Panc1 (cell line): ENCODE measurements at regions not wholly inside any gene's neighbourhood (a gene's known extent, or its start where the extent isn't known, plus 50 kb on each side); places are given as distances from the start of the nearest gene placed in this dataset.

Experiments
- ATAC-seq: fragments of 200-7000 bp; cut with Tn5 transposase; 2 replicates; pipeline ENCODE4 v1.9.1; 2020; ENCODE audit warnings: mild to moderate bottlenecking, moderate library complexity
- BruUV-seq: library from RNA; stranded (reverse); fragments of 400-500 nt; replicated peaks from 2 replicates; lab custom pipeline; 2021; lab: Mats Ljungman, UMichigan
- CTCF ChIA-PET: fragments of 300-600 bp; sonication (Branson Sonifier 250); formaldehyde crosslinking; loops from one replicate; lab custom pipeline; 2022; ENCODE audit warnings: antibody characterized with exemption; lab: Charles Lee
- POLR2A ChIA-PET: fragments of 300-600 bp; sonication (Branson Sonifier 250); formaldehyde crosslinking; loops from one replicate; lab custom pipeline; 2022; ENCODE audit warnings: antibody characterized with exemption; lab: Charles Lee
- DNase-seq: peaks from one replicate; pipeline ENCODE4 v3.0.0-alpha.2; 2010; ENCODE audit warnings: low read depth, low spot score
- H3K27ac ChIP-seq: 2 replicates; pipeline ENCODE4 v1.5.1; 2011; ENCODE audit warnings: mild to moderate bottlenecking, low read length, inconsistent platforms
- H3K27me3 ChIP-seq: fragments of 200-500 bp; sonication (Bioruptor generic); 2 replicates; pipeline ENCODE4 v1.6.0; 2014; ENCODE audit warnings: low read length, inconsistent platforms; ENCODE audit not compliant: control insufficient read depth, insufficient read depth
- H3K36me3 ChIP-seq: fragments of 200-500 bp; sonication (Bioruptor generic); 2 replicates; pipeline ENCODE4 v1.5.1; 2014; ENCODE audit warnings: inconsistent platforms, mild to moderate bottlenecking, low read length, moderate library complexity; ENCODE audit not compliant: control insufficient read depth, insufficient read depth
- H3K4me1 ChIP-seq: 2 replicates; pipeline ENCODE4 v1.5.1; 2011; ENCODE audit warnings: inconsistent platforms, mild to moderate bottlenecking, low read length, moderate library complexity; ENCODE audit not compliant: control insufficient read depth, insufficient read depth
- H3K4me3 ChIP-seq, 2 experiments: 2 replicates each; pipeline ENCODE4 v1.5.1; 2011 to 2012; ENCODE audit warnings: low read depth in 2 of 2, low read length in 2 of 2, mild to moderate bottlenecking in 2 of 2, inconsistent platforms in 1 of 2, moderate library complexity in 1 of 2
- H3K9me3 ChIP-seq: fragments of 200-500 bp; sonication (Bioruptor generic); 2 replicates; pipeline ENCODE4 v1.5.1; 2014; ENCODE audit warnings: low read depth, mild to moderate bottlenecking, inconsistent platforms, low read length, moderate library complexity; ENCODE audit not compliant: control insufficient read depth, insufficient read depth
- CTCF ChIP-seq: fragments of 450-650 bp; IDR thresholded peaks from 2 replicates; pipeline ENCODE4 v1.5.1; 2017; ENCODE audit warnings: mild to moderate bottlenecking
- POLR2AphosphoS5 ChIP-seq: IDR thresholded peaks from 2 replicates; pipeline ENCODE4 v1.6.1; 2012; ENCODE audit warnings: mild to moderate bottlenecking, low read depth, low read length, moderate library complexity
- REST ChIP-seq, 2 experiments: IDR thresholded peaks; 2 replicates each; pipeline ENCODE4 v1.6.1; 2011 to 2012; ENCODE audit warnings: low read depth in 2 of 2, control low read depth in 1 of 2, low read length in 1 of 2, mild to moderate bottlenecking in 1 of 2, moderate library complexity in 1 of 2; ENCODE audit not compliant: insufficient read depth in 1 of 2
- SIN3A ChIP-seq: IDR thresholded peaks from 2 replicates; pipeline ENCODE4 v1.6.1; 2012; ENCODE audit warnings: low read depth, mild to moderate bottlenecking, low read length, moderate library complexity, borderline replicate concordance; ENCODE audit not compliant: insufficient read depth
- TCF7L2 ChIP-seq: IDR thresholded peaks from 2 replicates; pipeline ENCODE4 v1.6.1; 2011; ENCODE audit warnings: mild to moderate bottlenecking, low read depth, low read length, inconsistent platforms
- in situ Hi-C: cut with HindIII; loops from 2 replicates; pipeline ENCODE4 v1.10.0; 2016; ENCODE audit warnings: low sequenced_read_pairs, low pct_unique_long_range_greater_than_20kb
- intact Hi-C: fragments of 100-400 bp; cut with micrococcal nuclease; formaldehyde crosslinking; loops from one replicate; pipeline ENCODE4 v1.10.0; 2022; ENCODE audit not compliant: unreplicated experiment

- intact Hi-C loops, result no loop called here
- CTCF ChIA-PET, result no interaction called here
- no peak for ATAC-seq
- Histone ChIP-seq H3K36me3 (no peaks in the 10 kb centered on the region), H3K4me3 (no peak overlapping the region), H3K27ac (no peak overlapping the region), H3K9me3 (no peaks in the 10 kb centered on the region), H3K4me1 (no peaks in the 10 kb centered on the region; the same call in 1 of the 2 replicates), H3K27me3 (no peaks in the 10 kb centered on the region)
- no peak for DNase-seq
- BruUV-seq, result no TSS peak
- peak; percentile 11 for TF ChIP-seq CTCF
- no peak for TF ChIP-seq TCF7L2
- POLR2A ChIA-PET, result no interaction called here
- in situ Hi-C loops, result no loop called here
These were observed 259.6 kb upstream of the DMRT1 start for GRCh38 chr9:581673-582497.

- CTCF ChIA-PET, result no interaction called here
- in situ Hi-C loops (no loop called here), intact Hi-C loops (no loop called here)
- no peaks in the 10 kb centered on the region for H3K27me3 ChIP-seq
- H3K9me3 ChIP-seq, result no peaks in the 10 kb centered on the region
- no peak for TF ChIP-seq CTCF
- TF ChIP-seq TCF7L2, result no peak
- TF ChIP-seq REST (IDR thresholded peaks at IDR 0.05; ENCODE audit: insufficient read depth in 1 of 2, low read depth in 2 of 2, low read length in 1 of 2), result no peak
- TF ChIP-seq SIN3A, result no peak
- no peak for TF ChIP-seq POLR2AphosphoS5
- no peak overlapping the region for H3K4me3 ChIP-seq
- BruUV-seq, result no TSS peak
- POLR2A ChIA-PET, result no interaction called here
- DNase-seq, result no peak
- H3K27ac ChIP-seq, result no peak overlapping the region
- ATAC-seq, result no peak
- no peaks in the 10 kb centered on the region; the same call in 1 of the 2 replicates for H3K4me1 ChIP-seq
- H3K36me3 ChIP-seq, result no peaks in the 10 kb centered on the region
These were observed 258.7 kb upstream of the DMRT1 start for GRCh38 chr9:582775-583174.
